ENCODE measurements at regions not wholly inside any gene's neighbourhood (a gene's known extent, or its start where the extent isn't known, plus 50 kb on each side); places are given as distances from the start of the nearest gene placed in this dataset.

GRCh38 chr5:96079962-96080361 lies 118.3 kb upstream of the ELL2 start:
- ATAC-seq (no peak), FAIRE-seq (no peak), DNase-seq (ENCODE audit: low read depth, low spot score) (no peak)
- no peak overlapping the region for H2AFZ ChIP-seq (ENCODE audit: control insufficient read depth, low read depth, low read length)
- no peak overlapping the region for H3K9ac ChIP-seq (ENCODE audit: control insufficient read depth, insufficient read depth, low read length)
- TF ChIP-seq MEF2B (IDR thresholded peaks at IDR 0.05; ENCODE audit: partially characterized antibody, poor library complexity, severe bottlenecking) (no peak), SRF (IDR thresholded peaks at IDR 0.05; ENCODE audit: low read depth in 2 of 2, low read length in 2 of 2) (no peak), NFYA (IDR thresholded peaks at IDR 0.05; ENCODE audit: borderline replicate concordance, low read depth, low read length) (no peak), BHLHE40 (IDR thresholded peaks at IDR 0.05; ENCODE audit: borderline replicate concordance in 1 of 2, low read depth in 2 of 2, low read length in 1 of 2) (no peak), BCL11A (IDR thresholded peaks at IDR 0.05; ENCODE audit: low read depth, low read length) (no peak), CHD4 (IDR thresholded peaks at IDR 0.05) (no peak), MXI1 (IDR thresholded peaks at IDR 0.05; ENCODE audit: low read depth, low read length) (no peak)
- TF ChIP-seq, protein P1, sequence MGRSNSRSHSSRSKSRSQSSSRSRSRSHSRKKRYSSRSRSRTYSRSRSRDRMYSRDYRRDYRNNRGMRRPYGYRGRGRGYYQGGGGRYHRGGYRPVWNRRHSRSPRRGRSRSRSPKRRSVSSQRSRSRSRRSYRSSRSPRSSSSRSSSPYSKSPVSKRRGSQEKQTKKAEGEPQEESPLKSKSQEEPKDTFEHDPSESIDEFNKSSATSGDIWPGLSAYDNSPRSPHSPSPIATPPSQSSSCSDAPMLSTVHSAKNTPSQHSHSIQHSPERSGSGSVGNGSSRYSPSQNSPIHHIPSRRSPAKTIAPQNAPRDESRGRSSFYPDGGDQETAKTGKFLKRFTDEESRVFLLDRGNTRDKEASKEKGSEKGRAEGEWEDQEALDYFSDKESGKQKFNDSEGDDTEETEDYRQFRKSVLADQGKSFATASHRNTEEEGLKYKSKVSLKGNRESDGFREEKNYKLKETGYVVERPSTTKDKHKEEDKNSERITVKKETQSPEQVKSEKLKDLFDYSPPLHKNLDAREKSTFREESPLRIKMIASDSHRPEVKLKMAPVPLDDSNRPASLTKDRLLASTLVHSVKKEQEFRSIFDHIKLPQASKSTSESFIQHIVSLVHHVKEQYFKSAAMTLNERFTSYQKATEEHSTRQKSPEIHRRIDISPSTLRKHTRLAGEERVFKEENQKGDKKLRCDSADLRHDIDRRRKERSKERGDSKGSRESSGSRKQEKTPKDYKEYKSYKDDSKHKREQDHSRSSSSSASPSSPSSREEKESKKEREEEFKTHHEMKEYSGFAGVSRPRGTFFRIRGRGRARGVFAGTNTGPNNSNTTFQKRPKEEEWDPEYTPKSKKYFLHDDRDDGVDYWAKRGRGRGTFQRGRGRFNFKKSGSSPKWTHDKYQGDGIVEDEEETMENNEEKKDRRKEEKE (IDR thresholded peaks at IDR 0.05), result no peak
- H3K36me3 ChIP-seq (ENCODE audit: control insufficient read depth in 2 of 2, insufficient read depth in 2 of 2, low read length in 1 of 2), result no peaks in the 10 kb centered on the region
- RAD21 ChIA-PET (ENCODE audit: unreplicated experiment), result no interaction called here
- H3K79me2 ChIP-seq (ENCODE audit: control insufficient read depth, insufficient read depth, low read length), result no peaks in the 10 kb centered on the region
- SMC1A ChIA-PET (ENCODE audit: uncharacterized antibody, unreplicated experiment), result interaction anchor here (1.5 kb wide), 1 partner anchor 15 kb away, joined by 3 read pairs; no protein-coding TSS in a partner anchor
- intact Hi-C loops (cut with micrococcal nuclease; ENCODE audit: unreplicated experiment), result loop anchor here (5.0 kb wide), 1 partner anchor 223 kb away; no protein-coding TSS in a partner anchor
- no TSS peak for BruUV-seq (replicated peaks)
- no peaks in the 10 kb centered on the region for H3K27me3 ChIP-seq (replicated peaks in 1 of 2; ENCODE audit: control insufficient read depth in 2 of 2, insufficient read depth in 2 of 2, low read length in 1 of 2)
- WGBS (ENCODE audit: insufficient coverage, insufficient replicate concordance, low lambda C conversion rate, missing lambda C conversion rate), result 47% methylated on average over 2 of the region's 2 CpGs
- no peaks in the 10 kb centered on the region for H4K20me1 ChIP-seq (ENCODE audit: control insufficient read depth, insufficient read depth)
- H3K4me3 ChIP-seq, result no peak overlapping the region
- no peak overlapping the region for H3K27ac ChIP-seq (ENCODE audit: control insufficient read depth, insufficient read depth)
- H3K4me2 ChIP-seq (ENCODE audit: control insufficient read depth, insufficient read depth), result no peak overlapping the region
- no peaks in the 10 kb centered on the region for H3K4me1 ChIP-seq (ENCODE audit: control insufficient read depth, insufficient read depth, low read length)
- in situ Hi-C loops (cut with MboI), result no loop called here
- H3K9me3 ChIP-seq (replicated peaks; ENCODE audit: control insufficient read depth, insufficient read depth, low read length), result no peaks in the 10 kb centered on the region
- POLR2A ChIA-PET, result interaction anchor here (1.7 kb wide), 1 partner anchor 11 kb away, joined by 4 read pairs; no protein-coding TSS in a partner anchor
- CTCF ChIA-PET, result no interaction called here
